ENCODE measurements at regions not wholly inside any gene's neighbourhood (a gene's known extent, or its start where the extent isn't known, plus 50 kb on each side); places are given as distances from the start of the nearest gene placed in this dataset.

DNA sequence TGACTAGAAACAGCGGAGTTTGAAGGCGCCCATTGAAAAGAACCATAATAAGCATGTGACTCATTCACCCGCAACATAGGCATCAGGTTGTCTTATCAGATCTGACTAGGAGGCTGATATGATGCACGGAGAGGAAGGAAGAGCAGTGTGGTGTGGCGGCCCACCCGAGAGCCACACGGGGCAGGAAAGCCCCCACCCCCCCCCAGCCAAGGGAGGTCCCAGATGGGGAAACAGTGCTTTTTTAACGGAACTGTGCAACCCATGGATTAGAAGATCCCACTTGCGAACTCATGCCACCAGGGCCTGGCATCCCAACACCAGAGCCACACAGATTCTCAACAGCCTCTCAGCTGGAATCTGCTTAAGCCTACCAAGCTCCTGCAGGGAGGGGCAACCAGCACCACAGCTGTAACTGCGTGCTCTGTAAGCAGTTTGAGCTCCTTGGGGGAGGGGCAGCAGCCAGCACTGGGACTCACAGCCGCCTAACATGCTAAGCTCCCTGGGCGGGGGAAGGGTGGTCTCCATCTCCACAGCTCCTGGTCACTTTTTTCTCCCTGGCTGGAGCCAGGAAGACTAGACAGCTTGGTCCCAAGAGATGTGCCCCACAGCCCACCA lies 466.2 kb downstream of the PDGFC start:
- no peak for FAIRE-seq
- no peak for DNase-seq (ENCODE audit: insufficient read length, low spot score)

DNA sequence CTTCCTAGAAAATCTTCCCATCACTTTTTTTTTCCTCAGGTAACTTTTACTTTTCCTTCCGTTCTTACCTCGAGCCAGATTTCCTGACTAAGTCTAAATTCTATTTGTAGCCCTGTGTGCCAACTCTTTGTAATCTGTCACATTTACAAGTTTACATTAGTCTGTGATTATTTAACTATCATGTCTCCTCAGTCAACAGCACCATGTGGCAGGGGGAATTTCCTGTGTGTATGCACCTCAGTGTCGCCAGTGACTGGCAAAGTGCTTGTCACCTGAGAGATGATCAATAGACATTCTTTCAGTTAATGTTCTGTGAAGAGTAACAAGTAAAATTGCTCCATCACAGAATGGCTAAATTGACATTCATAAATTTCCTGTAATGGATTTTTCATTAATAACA lies 468.5 kb downstream of the PDGFC start:
- DNase-seq (ENCODE audit: insufficient read length, low spot score), result no peak
- FAIRE-seq, result no peak

DNA sequence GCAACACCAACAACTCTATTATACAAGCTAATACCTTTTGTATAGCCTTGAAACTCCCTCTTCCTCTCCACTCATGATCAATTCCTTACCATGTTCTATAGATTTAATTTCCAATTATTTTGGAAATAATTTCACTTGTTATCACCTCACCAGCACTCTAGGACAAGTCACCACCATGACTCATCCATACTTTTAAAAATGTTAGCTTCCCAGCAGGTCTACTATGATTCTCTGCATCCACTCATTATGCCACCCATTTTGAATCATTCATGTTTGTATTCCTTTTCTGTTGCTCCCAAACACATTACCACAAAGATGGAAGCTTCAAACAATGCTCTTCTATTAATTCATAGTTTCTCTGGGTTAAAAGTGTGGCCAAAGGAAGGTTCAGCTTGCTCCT lies 469.6 kb downstream of the PDGFC start:
- DNase-seq (ENCODE audit: insufficient read length, low spot score) (no peak), FAIRE-seq (no peak)

DNA sequence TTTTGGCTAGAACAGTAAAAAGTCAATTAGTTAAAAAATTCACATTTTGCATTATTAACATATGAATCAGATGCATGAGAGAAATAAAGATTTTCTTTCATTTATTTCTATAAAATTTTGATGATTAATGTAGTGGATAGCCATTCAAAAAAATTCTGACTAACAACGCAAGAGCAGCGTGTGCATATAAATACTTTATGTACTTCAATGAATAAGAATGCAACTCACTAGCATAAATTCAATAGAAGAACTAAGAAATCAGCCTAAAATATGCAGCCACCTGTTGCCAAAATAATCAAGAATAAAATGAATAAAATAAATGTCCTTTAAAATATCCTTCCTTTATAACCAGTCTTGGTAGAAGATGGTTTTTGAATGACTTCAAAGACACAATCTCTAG lies 471.9 kb downstream of the PDGFC start:
- FAIRE-seq (no peak), DNase-seq (ENCODE audit: insufficient read length, low spot score) (no peak)

DNA sequence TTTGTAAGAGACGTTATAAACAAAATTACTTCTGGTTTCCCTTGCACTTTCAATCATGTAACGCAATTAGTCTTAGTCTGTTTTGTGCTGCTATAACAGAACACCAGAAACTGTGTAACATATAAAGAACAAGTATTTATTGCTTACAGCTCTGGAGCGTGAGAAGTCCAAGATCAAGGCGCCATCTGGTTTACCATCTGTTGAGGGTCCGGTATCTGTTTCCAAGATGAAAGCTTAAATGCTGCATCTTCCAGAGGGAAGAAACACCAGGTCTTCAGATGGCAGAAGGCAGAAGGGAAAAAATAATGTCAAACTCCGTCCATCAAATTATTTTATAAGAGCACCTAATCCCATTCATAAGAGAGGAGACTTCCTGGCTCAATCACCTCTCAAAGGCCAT lies 474.1 kb downstream of the PDGFC start:
- FAIRE-seq (no peak), DNase-seq (ENCODE audit: insufficient read length, low spot score) (no peak)

DNA sequence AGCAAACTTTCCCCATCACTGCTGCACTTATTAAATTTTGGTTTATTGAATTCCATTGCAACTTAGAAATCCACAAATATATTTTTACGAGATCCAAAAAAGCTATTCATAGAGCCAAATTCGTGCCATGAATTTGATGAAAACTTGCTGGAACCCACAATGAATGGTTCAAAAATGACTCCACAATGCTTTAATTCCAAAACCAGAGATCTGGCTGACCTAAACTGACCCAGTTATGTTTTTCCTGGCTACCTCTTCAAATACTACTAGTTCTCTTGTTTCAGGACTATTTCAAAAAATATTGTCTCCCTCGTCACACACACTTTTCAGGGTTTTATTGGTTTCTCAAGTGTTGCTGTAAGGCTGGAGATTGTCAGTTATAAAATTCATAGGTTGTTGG lies 474.8 kb downstream of the PDGFC start:
- FAIRE-seq (no peak), DNase-seq (ENCODE audit: insufficient read length, low spot score) (no peak)

DNA sequence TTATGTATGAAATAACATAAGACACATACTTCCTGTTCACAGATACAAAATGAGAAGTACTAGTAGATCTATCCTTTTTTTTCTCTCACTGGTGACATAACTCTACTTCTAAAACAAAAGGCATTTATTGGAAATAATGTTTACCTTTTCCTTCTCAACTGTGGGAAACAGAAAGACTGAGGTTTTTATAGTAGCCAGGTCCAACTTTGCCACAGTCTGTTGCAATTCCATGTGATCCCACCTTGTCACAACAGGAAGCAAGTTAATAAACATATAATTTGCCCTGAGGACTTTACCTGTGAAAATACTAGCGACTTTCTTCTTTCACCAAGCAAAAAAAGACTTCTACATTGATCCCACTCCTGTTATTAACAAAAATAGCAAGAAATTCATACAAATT lies 475.8 kb downstream of the PDGFC start:
- no peak for DNase-seq (ENCODE audit: insufficient read length, low spot score)

DNA sequence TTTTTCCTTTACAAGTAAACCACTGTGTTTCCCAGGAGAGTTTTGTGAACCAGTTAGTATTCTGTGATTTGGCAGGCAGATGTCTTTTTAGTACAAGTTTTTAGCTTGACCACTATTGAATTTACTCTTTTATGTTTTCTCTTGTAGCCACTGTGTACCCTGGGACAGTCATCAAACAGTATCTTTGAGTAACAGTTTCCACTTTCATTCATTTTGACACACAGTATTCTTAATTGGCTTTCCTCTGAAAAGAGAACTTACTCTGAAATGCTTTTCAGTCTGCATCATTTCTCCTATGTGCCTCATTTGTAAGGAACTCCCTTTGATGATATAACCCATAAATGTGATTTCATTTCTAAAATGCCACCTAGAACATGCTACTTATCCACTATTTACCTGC lies 476.5 kb downstream of the PDGFC start:
- FAIRE-seq (no peak), DNase-seq (ENCODE audit: insufficient read length, low spot score) (no peak)

More for the DNA sequence above, 475.8 kb downstream of the PDGFC start:
- FAIRE-seq, result no peak

DNA sequence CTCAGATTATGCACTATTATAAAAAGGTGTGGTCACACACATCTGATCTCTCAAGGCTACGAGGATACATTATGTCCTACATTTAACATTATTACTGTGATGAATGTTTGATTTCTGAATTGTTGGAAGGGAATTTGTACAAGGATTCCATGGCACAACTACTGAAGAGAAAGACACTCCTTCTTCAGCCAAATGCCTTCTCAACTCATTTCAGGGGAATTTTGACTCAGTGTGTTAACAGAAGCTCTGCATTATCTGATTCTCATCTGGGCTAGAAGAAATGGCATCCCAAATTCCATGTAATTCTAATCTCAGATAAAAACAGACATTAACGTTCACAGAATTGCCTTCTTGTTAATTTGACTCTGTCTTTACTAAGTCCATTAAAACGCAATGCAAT lies 477.7 kb downstream of the PDGFC start:
- DNase-seq (ENCODE audit: insufficient read length, low spot score) (no peak), FAIRE-seq (no peak)

DNA sequence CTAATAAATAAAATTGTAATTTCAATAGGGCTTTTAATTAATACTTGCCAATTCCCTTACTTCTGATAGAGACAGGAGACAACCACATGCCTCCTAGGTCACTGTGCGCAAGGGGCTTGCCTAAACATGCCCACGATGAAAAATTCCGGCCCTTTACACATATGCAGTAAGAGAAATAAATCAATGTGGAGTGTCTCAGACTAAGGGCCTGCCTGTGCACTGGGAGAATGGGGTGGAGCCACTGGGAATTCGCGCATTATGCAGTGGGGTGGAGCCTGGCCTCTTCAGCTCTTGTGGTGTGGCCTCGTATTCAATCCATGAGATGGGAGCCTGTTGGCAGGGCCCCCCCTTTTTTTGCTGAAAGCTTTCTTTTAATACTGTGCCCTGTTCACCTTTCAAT lies 484.5 kb downstream of the PDGFC start:
- FAIRE-seq (no peak), DNase-seq (ENCODE audit: insufficient read length, low spot score) (no peak)

DNA sequence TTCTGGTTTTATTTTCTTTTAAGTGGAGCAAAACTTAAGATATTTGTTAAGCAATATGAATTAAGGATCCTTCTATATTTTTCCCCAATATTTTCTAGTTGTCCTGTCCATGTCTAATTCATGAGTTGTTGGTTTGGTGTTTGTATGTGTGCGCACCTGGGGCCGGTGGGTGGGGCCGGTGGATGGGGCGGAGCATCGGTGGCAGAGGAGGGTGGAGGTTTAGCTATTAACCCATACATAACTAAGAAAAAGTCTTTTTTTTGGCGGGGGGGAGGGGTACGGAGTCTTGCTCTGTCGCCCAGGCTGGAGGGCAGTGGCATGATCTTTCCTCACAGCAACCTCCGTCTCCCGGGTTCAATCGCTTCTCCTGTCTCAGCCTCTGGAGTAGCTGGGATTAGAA lies 489.8 kb downstream of the PDGFC start:
- no peak for FAIRE-seq
- DNase-seq (ENCODE audit: insufficient read length, low spot score), result no peak

DNA sequence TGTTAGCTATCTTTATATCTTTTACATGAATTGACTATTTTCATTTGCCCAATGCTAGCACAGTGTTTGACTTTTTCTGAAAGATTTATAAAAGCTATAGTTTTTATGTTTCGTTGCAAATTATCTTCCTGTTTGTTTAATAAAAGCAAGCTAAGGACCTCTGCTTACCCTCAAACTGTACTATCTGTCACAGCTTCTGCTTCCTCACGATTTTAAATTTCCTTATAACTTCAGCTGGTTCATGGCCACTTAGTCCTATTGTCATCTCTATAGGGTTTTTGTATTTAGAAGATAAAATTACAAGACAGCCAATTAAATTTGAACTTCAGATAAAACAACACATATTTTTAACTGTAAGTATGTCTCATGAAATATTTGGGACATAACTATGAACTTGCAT lies 494.0 kb downstream of the PDGFC start:
- FAIRE-seq (no peak), DNase-seq (ENCODE audit: insufficient read length, low spot score) (no peak)

DNA sequence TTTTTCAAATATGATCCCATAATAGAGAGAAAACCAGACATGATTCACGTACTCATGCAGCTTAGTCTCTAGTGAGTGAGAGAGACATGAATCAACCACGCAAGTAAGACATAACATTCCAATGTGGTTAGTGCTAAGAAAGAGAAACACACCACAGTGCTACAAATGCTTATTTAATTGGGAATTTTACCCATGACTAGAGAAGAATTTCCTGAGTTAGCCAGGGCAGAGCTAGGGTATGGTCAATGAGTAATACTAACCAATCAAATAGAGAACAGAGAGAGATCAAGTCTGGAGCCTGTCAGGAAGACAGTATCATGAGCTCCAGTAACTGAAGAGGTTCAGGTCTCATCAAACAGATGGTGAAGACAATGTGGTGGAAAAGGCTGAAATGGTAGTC lies 495.2 kb downstream of the PDGFC start:
- FAIRE-seq (no peak), DNase-seq (ENCODE audit: insufficient read length, low spot score) (peak; percentile 71)

DNA sequence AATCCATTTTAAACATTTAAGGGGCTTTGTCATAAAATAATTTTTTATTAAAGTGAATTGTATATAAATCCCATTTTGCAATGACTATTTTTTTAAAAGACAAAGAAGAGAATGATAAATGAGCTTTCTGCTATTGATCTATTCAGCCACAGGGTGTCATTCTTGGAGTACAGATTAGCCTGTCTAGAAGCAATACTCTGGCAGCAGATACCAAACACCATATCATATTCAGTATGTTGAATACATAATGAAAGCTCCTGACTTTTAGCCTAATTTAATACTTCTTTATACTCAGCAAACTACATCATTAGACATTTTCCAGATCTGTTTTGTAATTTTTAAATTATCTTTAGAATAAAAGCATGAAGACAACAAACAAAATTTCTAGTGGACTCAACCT lies 496.3 kb downstream of the PDGFC start:
- DNase-seq (ENCODE audit: insufficient read length, low spot score) (peak; percentile 30), FAIRE-seq (no peak)

DNA sequence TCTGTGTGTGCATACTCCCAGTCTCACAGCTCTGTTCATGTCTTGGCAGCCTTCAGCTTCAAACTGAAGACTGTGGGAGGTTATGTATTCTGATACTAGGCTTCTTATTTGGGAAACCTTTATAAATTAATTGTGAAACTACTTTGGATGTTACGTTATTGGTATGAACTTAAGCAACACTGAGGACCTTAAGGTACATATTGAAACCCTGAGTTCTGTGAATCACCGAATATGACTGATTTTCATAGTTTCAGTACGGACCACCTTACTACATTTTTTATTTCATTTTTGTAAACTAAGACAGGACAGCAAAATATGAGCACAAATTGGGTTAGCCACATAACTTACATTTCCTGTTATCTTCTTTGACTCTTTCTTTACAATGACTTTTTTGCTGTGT lies 498.4 kb downstream of the PDGFC start:
- DNase-seq (ENCODE audit: insufficient read length, low spot score) (no peak), FAIRE-seq (no peak)

DNA sequence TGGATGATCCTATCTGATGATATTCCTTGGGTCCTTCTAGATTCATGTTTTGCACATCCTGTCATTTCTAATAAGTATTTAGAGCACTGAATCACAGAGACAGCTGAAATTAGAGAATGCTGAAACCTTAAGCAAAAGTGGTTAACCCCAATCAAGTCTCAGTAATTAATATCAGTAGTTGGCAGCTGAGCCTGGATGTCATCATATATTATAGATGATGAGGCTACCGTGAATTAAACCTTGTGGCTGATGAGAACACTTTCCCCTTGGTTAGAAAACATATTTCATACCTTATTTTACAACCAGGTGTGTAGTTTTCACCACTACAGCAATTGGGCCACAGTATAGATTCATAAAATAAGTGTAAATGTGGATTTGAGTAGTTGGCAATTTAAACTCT lies 499.0 kb downstream of the PDGFC start:
- DNase-seq (ENCODE audit: insufficient read length, low spot score) (no peak), FAIRE-seq (no peak)

DNA sequence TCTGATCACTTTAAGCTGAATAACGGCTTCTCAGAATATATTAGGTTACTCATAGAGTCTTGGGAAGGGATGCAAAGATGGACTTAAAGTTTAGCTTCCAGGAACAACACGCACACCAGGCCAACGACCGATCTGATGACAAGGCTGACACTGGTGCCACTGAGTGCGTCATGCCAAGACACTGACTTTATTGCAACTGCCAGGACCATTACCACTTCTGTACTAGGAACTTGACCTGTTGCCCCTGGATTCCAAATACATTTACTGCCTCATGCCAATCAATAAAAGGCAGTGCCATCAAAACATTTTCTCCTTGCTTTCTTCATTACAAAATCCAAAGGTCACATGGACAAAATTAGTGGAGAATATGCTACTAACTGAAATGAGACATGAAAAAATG lies 505.9 kb upstream of the CTSO start:
- FAIRE-seq, result no peak

DNA sequence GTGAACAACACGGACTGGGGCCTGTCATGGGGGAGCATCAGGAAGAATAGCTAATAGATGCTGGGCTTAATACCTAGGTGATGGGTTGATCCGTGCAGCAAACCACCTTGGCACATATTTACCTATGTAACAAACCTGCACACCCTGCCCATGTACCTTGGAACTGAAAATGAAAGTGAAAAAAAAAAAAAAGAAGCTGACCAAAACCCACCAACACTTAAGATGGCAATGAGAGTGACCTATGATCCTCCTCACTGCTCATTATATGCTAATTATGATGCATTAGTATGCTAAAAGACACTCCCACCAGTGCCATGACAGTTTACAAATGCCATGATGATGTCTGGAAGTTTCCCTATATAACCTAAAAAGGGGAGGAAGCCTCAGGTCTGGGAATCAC lies 503.2 kb upstream of the CTSO start:
- no peak for DNase-seq (ENCODE audit: insufficient read length, low spot score)
- no peak for FAIRE-seq

More for the DNA sequence above, 505.9 kb upstream of the CTSO start:
- no peak for DNase-seq (ENCODE audit: insufficient read length, low spot score)

DNA sequence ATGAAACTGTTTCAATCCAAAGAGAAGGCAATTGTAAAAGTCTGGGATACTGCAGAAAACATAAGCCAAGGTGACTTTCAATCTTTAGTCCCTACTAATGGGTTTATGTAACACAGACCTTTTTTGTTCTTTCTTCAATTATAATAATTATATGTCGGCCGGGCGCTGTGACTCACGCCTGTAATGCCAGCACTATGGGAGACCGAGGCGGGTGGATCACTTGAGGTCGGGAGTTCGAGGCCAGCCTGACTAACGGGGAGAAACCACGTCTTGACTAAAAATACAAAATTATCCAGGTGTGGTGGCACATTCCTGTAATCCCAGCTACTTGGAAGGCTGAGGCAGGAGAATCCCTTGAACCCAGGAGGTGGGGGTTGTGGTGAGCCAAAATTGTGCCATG lies 489.8 kb upstream of the CTSO start:
- no peak for FAIRE-seq

DNA sequence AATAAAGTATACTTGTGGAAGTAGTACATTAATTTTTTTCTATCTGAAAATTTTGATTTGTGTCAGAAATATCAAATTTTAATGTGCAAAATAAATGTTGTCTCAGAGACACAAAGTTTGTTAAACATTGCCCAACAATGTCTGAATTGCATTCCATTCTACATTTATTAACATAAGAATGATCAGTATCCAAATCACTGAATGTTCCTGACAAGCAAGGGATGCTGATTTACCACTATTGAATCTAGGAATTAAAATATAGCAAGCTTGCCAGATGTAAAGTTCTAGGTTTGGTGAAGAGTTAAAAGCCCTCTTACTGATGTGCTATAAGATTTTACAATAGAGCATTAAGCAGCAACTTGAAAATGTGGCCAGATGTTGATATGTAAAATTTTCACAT lies 489.2 kb upstream of the CTSO start:
- no peak for FAIRE-seq

More for the DNA sequence above, 489.8 kb upstream of the CTSO start:
- DNase-seq (ENCODE audit: insufficient read length, low spot score), result no peak

DNA sequence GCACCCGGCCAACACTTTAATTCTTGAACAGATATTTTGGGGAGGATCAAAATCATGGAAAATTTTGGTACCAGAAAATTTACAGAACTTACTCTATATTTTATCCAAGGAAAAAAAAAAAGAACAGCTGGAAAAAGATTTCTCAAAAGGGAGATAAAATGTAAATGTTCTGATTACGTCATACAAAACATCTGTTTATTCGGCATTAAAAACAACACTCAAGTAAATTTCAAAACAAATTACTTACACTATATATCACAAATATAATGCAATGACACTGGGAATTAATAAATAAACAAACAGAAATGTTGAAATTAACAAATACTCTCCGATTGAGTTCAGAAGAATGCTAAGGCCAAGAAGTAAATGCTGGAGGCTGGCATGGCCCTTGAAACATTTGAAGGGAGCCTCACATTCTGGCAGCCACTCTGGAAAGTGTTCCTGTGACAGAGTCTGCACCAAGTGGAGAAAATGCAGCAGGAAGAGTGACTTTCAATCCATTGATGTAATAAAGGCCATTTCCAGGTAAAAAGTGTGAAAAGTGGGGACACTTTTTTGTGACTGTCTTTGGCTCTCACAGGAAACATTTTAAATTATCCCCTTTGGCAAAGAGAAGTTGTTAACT lies 486.0 kb upstream of the CTSO start:
- DNase-seq (ENCODE audit: insufficient read length, low spot score), result no peak
- no peak for FAIRE-seq

More for the DNA sequence above, 489.2 kb upstream of the CTSO start:
- DNase-seq (ENCODE audit: insufficient read length, low spot score), result no peak

DNA sequence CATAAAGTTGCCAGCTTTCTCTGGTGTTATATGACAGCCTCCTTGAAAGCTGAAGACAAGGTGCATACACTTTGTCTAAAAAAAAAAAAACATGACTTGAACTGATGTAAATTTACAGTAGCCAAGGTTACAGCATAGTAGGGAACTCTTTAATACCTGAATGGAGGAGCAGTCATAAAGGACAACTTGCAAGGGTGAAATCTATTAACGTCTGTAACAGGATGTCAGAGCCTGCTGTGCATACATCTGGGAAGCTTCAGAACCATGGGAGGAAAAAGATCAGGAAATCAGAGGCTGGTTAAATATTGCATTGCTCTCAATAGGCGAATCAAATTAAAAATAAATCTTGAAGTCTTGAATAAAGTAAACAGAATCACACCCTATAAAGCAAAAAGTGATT lies 484.0 kb upstream of the CTSO start:
- DNase-seq (ENCODE audit: insufficient read length, low spot score) (no peak), FAIRE-seq (no peak)

DNA sequence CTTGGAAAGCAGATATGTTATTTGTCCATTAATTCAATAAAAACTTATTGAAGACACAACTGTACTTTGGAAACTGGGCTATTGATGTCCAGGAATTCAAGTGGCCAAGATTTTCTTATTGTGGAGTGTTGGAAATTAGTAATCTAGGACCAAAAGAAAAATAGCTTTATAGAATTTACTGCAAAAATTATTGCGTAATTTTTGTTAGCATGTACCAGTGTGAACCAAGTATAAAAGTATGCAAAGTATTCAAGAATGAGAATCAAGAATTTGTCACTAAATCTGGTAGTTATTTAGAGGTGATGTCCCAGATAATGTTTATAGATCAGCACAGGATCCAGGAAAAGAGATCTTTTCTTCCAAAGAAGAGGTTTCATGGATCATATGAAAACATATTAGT lies 468.9 kb upstream of the CTSO start:
- no peak for FAIRE-seq
- no peak for DNase-seq (ENCODE audit: insufficient read length, low spot score)

Measured in HTR-8/SVneo (cell line).